ENCODE measurements at regions not wholly inside any gene's neighbourhood (a gene's known extent, or its start where the extent isn't known, plus 50 kb on each side); places are given as distances from the start of the nearest gene placed in this dataset.

- TF ChIP-seq CTCF (IDR thresholded peaks at IDR 0.05) (no peak), POLR2A (IDR thresholded peaks at IDR 0.05) (no peak)
These were observed 118.7 kb downstream of the MRM1 start for GRCh38 chr17:36720131-36720530.
